Pancreas (tissue), 10 donors: ENCODE measurements at regions not wholly inside any gene's neighbourhood (a gene's known extent, or its start where the extent isn't known, plus 50 kb on each side); places are given as distances from the start of the nearest gene placed in this dataset.

Source experiments
- ATAC-seq, 4 donors: fragments of 200-7000 bp; cut with Tn5 transposase; one replicate each; pipeline versions ENCODE4 v1.8.0 to v1.9.1; 2020; ENCODE audit warnings: mild to moderate bottlenecking in 4 of 4, moderate library complexity in 4 of 4
- DNase-seq, 6 donors: peaks; one replicate each; pipeline ENCODE4 v3.0.0-alpha.2; 2020
- FAIRE-seq: peaks from 2 replicates; lab custom pipeline; 2012; peaks lifted over from hg19 to GRCh38; lab: Jason Lieb, UNC
- H3K27ac ChIP-seq, 4 donors: fragments of 200-600 bp; sonication (generic); 1 replicate in 3 of 4; 2 replicates in 1 of 4; pipeline versions ENCODE4 v1.5.0 to v1.8.0; 2020
- H3K27me3 ChIP-seq, 4 donors: fragments of 200-600 bp; one replicate each; pipeline ENCODE4 v1.8.0; 2021
- H3K36me3 ChIP-seq, 3 donors: fragments of 200-600 bp; sonication (generic) in 1 of 3; one replicate each; pipeline versions ENCODE4 v1.5.0 to v1.8.0; 2020 to 2021
- H3K4me1 ChIP-seq, 3 donors: fragments of 200-600 bp; one replicate each; pipeline ENCODE4 v1.8.0; 2021
- H3K4me3 ChIP-seq, 4 donors: fragments of 200-600 bp; sonication (generic) in 2 of 4; one replicate each; pipeline versions ENCODE4 v1.5.0 to v1.8.0; 2020 to 2021
- H3K9me3 ChIP-seq, 4 donors: fragments of 200-600 bp; one replicate each; pipeline ENCODE4 v1.8.0; 2021
- WGBS, 2 donors: extraction: QIAGEN DNeasy Blood & Tissue Kit; methylation state at CpG; one replicate each; pipeline ENCODE4 v1.1.7; 2013; 5-methylcytosine and 5-hydroxymethylcytosine counted together
- intact Hi-C, 3 donors: fragments of 100-400 bp; cut with DNase I; formaldehyde crosslinking; loops; one replicate each; pipeline versions ENCODE4 v1.11.1 to v1.14.2; 2022
- TF ChIP-seq, protein P1 (sequence below), 4 donors: fragments of 200-600 bp; sonication (generic) in 3 of 4; IDR thresholded peaks; one replicate each; pipeline versions ENCODE4 v1.5.0 to v1.8.0; 2021; ENCODE audit warnings: antibody characterized with exemption in 4 of 4
- donor health status: healthy with polysubstance abuse.
- donor health status: DM: no; HTN: no; CAD: no; lungs with moderate emphysema.
- donor health status: DM: no; HTN: no; CAD: no.
- donor health status: control.
- donor health status: control.
- donor health status: Bipolar disorder and iron deficiency.
- donor health status: DM: yes; HTN: yes; CAD: no.
- donor health status: DM: no; HTN: no; CAD: no.
- donor health status: DM: no; HTN: no; CAD: no.
- donor health status: DM: yes; HTN: yes; CAD: no.

DNA sequence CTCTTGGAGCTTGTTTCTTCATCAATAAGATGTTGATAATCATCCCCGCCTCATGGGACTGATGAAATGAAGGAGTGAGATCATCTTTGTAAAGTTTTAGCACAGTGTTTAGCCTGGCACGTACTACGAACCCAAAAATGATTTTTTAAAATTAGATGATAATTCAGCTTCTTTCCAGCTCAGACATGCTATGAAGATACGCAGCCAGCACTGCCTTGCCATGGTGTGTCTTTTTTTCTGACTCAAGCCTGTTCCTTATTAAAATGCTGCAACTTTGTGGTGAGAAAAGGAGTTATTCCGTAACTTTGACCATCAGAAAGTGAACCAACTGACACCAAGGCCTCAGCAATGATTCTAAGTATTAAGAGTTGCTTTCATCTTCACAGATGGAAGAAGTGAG lies 269.0 kb downstream of the LTN1 start:
- Histone ChIP-seq H3K36me3 (no peaks in the 10 kb centered on the region), H3K9me3 (no peaks in the 10 kb centered on the region), H3K4me1 (no peaks in the 10 kb centered on the region), H3K27me3 (no peaks in the 10 kb centered on the region), H3K27ac (no peak overlapping the region), H3K4me3 (no peak overlapping the region)
- TF ChIP-seq, protein P1, sequence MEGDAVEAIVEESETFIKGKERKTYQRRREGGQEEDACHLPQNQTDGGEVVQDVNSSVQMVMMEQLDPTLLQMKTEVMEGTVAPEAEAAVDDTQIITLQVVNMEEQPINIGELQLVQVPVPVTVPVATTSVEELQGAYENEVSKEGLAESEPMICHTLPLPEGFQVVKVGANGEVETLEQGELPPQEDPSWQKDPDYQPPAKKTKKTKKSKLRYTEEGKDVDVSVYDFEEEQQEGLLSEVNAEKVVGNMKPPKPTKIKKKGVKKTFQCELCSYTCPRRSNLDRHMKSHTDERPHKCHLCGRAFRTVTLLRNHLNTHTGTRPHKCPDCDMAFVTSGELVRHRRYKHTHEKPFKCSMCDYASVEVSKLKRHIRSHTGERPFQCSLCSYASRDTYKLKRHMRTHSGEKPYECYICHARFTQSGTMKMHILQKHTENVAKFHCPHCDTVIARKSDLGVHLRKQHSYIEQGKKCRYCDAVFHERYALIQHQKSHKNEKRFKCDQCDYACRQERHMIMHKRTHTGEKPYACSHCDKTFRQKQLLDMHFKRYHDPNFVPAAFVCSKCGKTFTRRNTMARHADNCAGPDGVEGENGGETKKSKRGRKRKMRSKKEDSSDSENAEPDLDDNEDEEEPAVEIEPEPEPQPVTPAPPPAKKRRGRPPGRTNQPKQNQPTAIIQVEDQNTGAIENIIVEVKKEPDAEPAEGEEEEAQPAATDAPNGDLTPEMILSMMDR (IDR thresholded peaks at IDR 0.05): no peak
- no peak for ATAC-seq
- 89 to 91% methylated on average over 5 of the region's 5 CpGs for WGBS, 2 donors
- no peak for FAIRE-seq
- intact Hi-C loops: no loop called here
- no peak for DNase-seq

DNA sequence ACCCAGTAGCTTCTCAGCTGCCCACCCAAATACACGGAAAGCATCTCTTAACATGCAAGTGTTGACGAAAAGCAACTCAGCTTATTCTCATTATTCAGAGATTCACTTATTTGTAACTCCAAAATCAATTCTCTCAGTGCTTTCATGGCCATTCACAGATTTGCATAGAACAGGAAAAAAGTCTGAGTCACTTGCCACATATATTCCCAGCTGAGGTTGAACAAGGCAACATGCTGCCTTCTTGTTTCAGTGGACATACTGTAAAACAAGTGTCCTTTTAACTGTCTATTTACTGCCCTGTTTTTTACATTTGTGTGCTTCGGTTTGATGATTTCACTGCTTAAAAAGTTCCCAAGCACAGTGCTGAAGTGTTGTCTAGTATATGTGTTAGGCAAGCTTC lies 273.0 kb downstream of the LTN1 start:
- Histone ChIP-seq H3K4me1 (no peaks in the 10 kb centered on the region), H3K4me3 (no peak overlapping the region), H3K9me3 (no peaks in the 10 kb centered on the region), H3K27me3 (no peaks in the 10 kb centered on the region), H3K36me3 (no peaks in the 10 kb centered on the region), H3K27ac (no peak overlapping the region)
- TF ChIP-seq, protein P1 (IDR thresholded peaks at IDR 0.05): no peak
- DNase-seq: no peak
- WGBS, 2 donors: 86 to 93% methylated on average over 3 of the region's 3 CpGs
- intact Hi-C loops: no loop called here
- FAIRE-seq: no peak
- ATAC-seq: no peak

DNA sequence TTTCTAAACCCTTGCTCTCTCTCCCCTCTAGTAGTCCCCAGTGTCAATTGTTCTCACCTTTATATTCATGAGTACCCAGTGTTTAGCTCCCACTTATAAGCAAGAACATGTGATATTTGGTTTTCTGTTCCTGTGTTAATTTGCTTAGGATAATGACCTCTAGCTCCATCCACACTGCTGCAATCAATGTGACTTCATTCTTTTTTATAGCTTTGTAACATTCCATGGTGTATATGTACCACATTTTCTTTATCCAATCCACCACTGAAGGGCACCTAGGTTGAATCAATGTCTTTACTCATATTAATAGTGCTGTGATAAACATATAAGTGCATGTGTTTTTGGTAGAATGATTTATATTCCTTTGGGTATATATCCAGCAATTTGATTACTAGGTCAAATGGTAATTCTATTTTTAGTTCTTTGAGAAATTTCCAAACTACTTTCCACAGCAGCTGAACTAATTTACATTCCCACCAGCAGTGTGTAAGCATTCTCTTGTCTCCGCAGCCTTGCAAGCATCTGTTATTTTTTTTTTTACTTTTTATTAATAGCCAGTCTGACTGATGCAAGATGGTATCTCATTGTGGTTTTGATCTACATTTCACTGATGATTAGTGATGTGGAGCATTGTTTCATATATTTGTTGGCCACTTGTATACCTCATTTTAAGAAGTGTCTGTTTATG lies 277.8 kb downstream of the LTN1 start:
- DNase-seq (no peak), FAIRE-seq (no peak), ATAC-seq (no peak)
- H3K27ac ChIP-seq: no peak overlapping the region
- TF ChIP-seq, protein P1 (IDR thresholded peaks at IDR 0.05): no peak
- H3K27me3 ChIP-seq: no peaks in the 10 kb centered on the region
- 17 to 28% methylated on average over 1 of the region's 1 CpG for WGBS, 2 donors
- no peaks in the 10 kb centered on the region for H3K4me1 ChIP-seq
- H3K9me3 ChIP-seq: no peaks in the 10 kb centered on the region
- H3K4me3 ChIP-seq: no peak overlapping the region
- H3K36me3 ChIP-seq: no peaks in the 10 kb centered on the region
- intact Hi-C loops: no loop called here

DNA sequence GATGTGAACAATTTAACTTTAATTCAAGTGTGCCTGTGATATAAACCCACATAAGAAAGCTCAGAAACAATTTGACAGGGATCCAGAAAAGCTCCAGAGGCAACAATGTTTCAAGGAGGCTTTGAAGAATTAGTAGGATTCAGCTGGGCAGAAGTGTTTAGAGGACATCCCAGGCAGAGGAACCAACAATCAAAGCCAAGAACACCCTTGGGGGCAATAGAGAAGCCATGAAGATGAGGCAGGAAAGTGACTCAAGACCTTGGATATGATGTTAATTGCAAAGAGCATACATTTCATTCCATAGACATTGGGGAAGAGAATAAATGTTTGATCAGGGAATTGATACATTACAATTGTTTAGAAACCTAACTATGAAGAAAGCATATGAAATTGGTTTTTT lies 280.3 kb downstream of the LTN1 start:
- FAIRE-seq: no peak
- ATAC-seq: no peak
- H3K4me3 ChIP-seq: no peak overlapping the region
- H3K27me3 ChIP-seq: no peaks in the 10 kb centered on the region
- no peaks in the 10 kb centered on the region for H3K9me3 ChIP-seq
- intact Hi-C loops: no loop called here
- H3K36me3 ChIP-seq: no peaks in the 10 kb centered on the region
- no peak overlapping the region for H3K27ac ChIP-seq
- TF ChIP-seq, protein P1 (IDR thresholded peaks at IDR 0.05): no peak
- H3K4me1 ChIP-seq: no peaks in the 10 kb centered on the region
- no peak for DNase-seq

DNA sequence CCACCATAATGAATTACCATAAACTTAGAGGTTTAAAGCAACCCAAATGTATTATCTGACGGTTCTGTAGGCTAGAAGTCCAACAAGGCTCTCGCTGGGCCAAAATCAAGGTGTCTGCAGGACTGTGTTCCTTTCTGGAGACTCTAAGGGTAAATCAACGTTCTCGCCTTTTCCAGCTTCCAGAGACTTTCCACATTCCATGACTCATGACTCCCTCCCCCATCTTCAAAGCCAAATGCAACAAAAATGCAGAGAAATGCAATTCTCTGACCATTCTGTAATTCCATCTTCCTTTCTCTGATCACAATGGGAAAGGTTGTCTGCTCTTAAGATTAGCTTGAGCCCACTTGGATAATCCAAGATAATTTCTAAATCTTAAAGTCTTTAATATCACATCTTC lies 287.1 kb downstream of the LTN1 start:
- TF ChIP-seq, protein P1 (IDR thresholded peaks at IDR 0.05): no peak
- no peaks in the 10 kb centered on the region for H3K27me3 ChIP-seq
- FAIRE-seq (no peak), ATAC-seq (no peak), DNase-seq (no peak)
- H3K9me3 ChIP-seq: no peaks in the 10 kb centered on the region
- 66 to 85% methylated on average over 4 of the region's 4 CpGs for WGBS, 2 donors
- H3K4me1 ChIP-seq: no peaks in the 10 kb centered on the region
- intact Hi-C loops: no loop called here
- no peaks in the 10 kb centered on the region for H3K36me3 ChIP-seq
- H3K27ac ChIP-seq: no peak overlapping the region
- H3K4me3 ChIP-seq: no peak overlapping the region
